ENCODE measurements at regions not wholly inside any gene's neighbourhood (a gene's known extent, or its start where the extent isn't known, plus 50 kb on each side); places are given as distances from the start of the nearest gene placed in this dataset.

DNA sequence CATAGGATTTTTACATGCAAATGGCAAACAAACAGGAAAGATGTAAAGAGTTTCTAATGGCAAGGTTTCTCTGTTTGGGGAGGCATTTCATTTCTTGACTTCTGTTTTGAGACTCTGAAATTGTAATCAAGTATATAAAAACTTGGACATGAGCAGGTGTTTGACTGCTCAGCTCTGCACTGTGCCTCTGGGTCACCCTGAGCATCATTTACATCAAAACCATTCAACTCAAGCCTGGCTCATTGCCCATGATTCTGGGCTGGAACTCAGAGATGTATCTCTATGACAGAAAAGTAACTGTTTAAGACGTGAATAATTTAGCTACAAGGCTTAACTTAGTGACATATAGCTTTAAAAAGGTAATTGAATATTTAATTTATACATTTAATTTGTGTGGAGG lies 1402.4 kb upstream of the NUDT12 start:
- Histone ChIP-seq H3K27me3 (replicated peaks; ENCODE audit: insufficient read depth) (no peaks in the 10 kb centered on the region), H3K36me3 (no peaks in the 10 kb centered on the region), H3K4me1 (replicated peaks) (no peaks in the 10 kb centered on the region), H3K4me3 (no peak overlapping the region), H3K27ac (no peak overlapping the region), H3K9me3 (no peaks in the 10 kb centered on the region)
- DNase-seq (ENCODE audit: low spot score): no peak
- WGBS: 62% methylated on average over 1 of the region's 1 CpG
- TF ChIP-seq POLR2AphosphoS5 (IDR thresholded peaks at IDR 0.05): no peak
- no peak for TF ChIP-seq POLR2A (IDR thresholded peaks at IDR 0.05)
- TF ChIP-seq, protein P1, sequence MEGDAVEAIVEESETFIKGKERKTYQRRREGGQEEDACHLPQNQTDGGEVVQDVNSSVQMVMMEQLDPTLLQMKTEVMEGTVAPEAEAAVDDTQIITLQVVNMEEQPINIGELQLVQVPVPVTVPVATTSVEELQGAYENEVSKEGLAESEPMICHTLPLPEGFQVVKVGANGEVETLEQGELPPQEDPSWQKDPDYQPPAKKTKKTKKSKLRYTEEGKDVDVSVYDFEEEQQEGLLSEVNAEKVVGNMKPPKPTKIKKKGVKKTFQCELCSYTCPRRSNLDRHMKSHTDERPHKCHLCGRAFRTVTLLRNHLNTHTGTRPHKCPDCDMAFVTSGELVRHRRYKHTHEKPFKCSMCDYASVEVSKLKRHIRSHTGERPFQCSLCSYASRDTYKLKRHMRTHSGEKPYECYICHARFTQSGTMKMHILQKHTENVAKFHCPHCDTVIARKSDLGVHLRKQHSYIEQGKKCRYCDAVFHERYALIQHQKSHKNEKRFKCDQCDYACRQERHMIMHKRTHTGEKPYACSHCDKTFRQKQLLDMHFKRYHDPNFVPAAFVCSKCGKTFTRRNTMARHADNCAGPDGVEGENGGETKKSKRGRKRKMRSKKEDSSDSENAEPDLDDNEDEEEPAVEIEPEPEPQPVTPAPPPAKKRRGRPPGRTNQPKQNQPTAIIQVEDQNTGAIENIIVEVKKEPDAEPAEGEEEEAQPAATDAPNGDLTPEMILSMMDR (IDR thresholded peaks at IDR 0.05): no peak
- intact Hi-C loops (cut with DNase I): no loop called here

DNA sequence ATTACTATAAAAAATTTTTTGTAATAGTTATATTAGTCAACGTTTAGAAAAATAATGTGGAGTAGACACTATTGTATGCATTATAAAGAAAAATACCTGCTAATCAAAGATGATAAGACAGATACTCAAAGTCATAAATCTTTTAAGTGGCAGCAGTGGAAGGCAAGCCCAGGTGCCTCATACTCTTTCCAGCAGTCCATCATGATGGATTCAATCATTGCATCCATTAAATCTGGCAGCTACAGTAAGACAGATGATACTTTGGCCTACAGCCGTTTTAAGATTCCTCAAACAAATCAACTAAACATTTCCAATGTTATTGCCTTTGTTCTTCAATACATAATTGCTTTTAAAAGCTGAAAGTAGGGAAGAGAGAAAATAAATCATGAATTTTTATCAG lies 1392.9 kb upstream of the NUDT12 start:
- H3K27ac ChIP-seq: no peak overlapping the region
- no peak for TF ChIP-seq POLR2AphosphoS5 (IDR thresholded peaks at IDR 0.05)
- TF ChIP-seq, protein P1 (IDR thresholded peaks at IDR 0.05): no peak
- TF ChIP-seq POLR2A (IDR thresholded peaks at IDR 0.05): no peak
- no peaks in the 10 kb centered on the region for H3K36me3 ChIP-seq
- no peak overlapping the region for H3K4me3 ChIP-seq
- H3K9me3 ChIP-seq: no peaks in the 10 kb centered on the region
- no peaks in the 10 kb centered on the region for H3K27me3 ChIP-seq (replicated peaks; ENCODE audit: insufficient read depth)
- H3K4me1 ChIP-seq (replicated peaks): no peaks in the 10 kb centered on the region
- DNase-seq (ENCODE audit: low spot score): no peak
- WGBS: 24% methylated on average over 2 of the region's 2 CpGs
- intact Hi-C loops (cut with DNase I): no loop called here

DNA sequence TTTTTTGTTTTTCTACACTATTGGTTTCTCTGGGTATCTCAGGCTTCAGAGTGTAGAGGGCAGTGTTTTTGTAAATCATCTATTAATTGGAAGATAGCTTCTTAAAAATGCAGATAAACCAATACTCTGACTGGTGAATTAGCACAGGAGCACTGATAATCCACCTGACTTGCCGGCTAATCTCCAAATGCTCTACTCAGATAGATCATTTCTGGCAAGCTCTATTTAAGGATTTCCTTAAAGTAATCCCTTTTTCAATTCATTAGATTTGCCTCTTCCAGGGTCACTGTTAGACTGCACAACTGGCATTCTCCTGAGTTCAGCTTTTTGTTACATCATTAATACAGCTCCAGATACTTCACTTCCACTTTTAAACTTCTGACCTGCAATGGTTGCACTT lies 1390.3 kb upstream of the NUDT12 start:
- TF ChIP-seq, protein P1 (IDR thresholded peaks at IDR 0.05): no peak
- TF ChIP-seq POLR2A (IDR thresholded peaks at IDR 0.05) (no peak), POLR2AphosphoS5 (IDR thresholded peaks at IDR 0.05) (no peak)
- H3K27me3 ChIP-seq (replicated peaks; ENCODE audit: insufficient read depth): no peaks in the 10 kb centered on the region
- H3K9me3 ChIP-seq: no peaks in the 10 kb centered on the region
- H3K4me3 ChIP-seq: no peak overlapping the region
- H3K27ac ChIP-seq: no peak overlapping the region
- H3K36me3 ChIP-seq: no peaks in the 10 kb centered on the region
- H3K4me1 ChIP-seq (replicated peaks): no peaks in the 10 kb centered on the region
- 100% methylated on average over 1 of the region's 1 CpG for WGBS
- intact Hi-C loops (cut with DNase I): no loop called here
- DNase-seq (ENCODE audit: low spot score): no peak

DNA sequence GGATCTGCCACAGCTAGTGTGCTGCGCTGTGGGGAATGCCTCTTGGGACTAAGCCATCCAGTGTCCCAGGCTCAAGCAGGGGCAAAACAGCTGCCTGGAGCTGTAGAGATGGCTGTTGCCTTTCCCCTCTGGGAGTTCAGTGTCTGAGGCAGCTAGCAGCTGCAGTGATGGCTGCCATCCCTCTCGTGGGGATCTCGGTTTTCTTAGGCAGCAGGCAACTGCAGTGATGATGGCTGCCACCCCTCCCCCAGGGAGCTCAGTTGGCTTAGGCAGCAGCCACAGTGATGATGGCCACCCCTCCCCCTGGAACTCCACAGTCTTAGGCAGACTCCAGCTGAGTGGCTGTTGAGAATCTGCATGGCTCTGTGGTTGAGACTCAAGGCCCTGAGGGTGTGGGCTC lies 1389.2 kb upstream of the NUDT12 start:
- 90% methylated on average over 3 of the region's 3 CpGs for WGBS
- no peak overlapping the region for H3K27ac ChIP-seq
- H3K4me3 ChIP-seq: no peak overlapping the region
- intact Hi-C loops (cut with DNase I): no loop called here
- DNase-seq (ENCODE audit: low spot score): no peak
- H3K4me1 ChIP-seq (replicated peaks): no peaks in the 10 kb centered on the region
- no peaks in the 10 kb centered on the region for H3K27me3 ChIP-seq (replicated peaks; ENCODE audit: insufficient read depth)
- no peaks in the 10 kb centered on the region for H3K9me3 ChIP-seq
- TF ChIP-seq POLR2A (IDR thresholded peaks at IDR 0.05) (no peak), POLR2AphosphoS5 (IDR thresholded peaks at IDR 0.05) (no peak)
- TF ChIP-seq, protein P1 (IDR thresholded peaks at IDR 0.05): no peak
- no peaks in the 10 kb centered on the region for H3K36me3 ChIP-seq

DNA sequence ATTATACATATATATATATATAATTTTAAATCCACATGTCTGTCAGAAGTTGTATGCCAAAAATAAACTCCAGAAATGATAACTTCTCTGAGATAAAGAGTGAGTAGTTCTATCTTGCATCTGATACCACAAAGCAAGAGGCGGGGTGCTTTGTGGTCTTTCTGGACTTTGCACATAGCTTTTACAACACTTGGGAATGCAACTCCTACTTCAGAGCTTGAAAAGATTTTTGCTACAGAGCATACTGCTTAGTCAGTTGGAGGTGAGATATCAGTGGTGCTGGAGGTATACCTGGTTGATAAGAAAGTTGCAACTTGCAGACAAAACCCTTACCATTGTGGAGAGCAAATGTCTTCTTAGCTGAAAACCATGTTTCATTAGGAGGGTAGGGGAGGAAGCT lies 1384.5 kb upstream of the NUDT12 start:
- Histone ChIP-seq H3K36me3 (no peaks in the 10 kb centered on the region), H3K4me3 (no peak overlapping the region), H3K27ac (no peak overlapping the region), H3K4me1 (replicated peaks) (no peaks in the 10 kb centered on the region), H3K9me3 (no peaks in the 10 kb centered on the region), H3K27me3 (replicated peaks; ENCODE audit: insufficient read depth) (no peaks in the 10 kb centered on the region)
- WGBS: 91% methylated on average over 1 of the region's 1 CpG
- intact Hi-C loops (cut with DNase I): no loop called here
- no peak for DNase-seq (ENCODE audit: low spot score)
- TF ChIP-seq, protein P1 (IDR thresholded peaks at IDR 0.05): no peak
- no peak for TF ChIP-seq POLR2AphosphoS5 (IDR thresholded peaks at IDR 0.05)
- TF ChIP-seq POLR2A (IDR thresholded peaks at IDR 0.05): no peak
